G401.6 (cell line): ENCODE measurements at regions not wholly inside any gene's neighbourhood (a gene's known extent, or its start where the extent isn't known, plus 50 kb on each side); places are given as distances from the start of the nearest gene placed in this dataset.

Experiments
- FAIRE-seq: peaks from 2 replicates; lab custom pipeline; 2012; peaks lifted over from hg19 to GRCh38; lab: Jason Lieb, UNC

GRCh38 chr14:101122237-101123141 lies 219.0 kb upstream of the RTL1 start:
- no peak for FAIRE-seq

GRCh38 chr14:101123618-101124510 lies 220.3 kb upstream of the RTL1 start:
- no peak for FAIRE-seq

GRCh38 chr14:101124815-101125214 lies 221.3 kb upstream of the RTL1 start:
- FAIRE-seq, result no peak

- no peak for FAIRE-seq
Observed at GRCh38 chr14:101125313-101125712, 221.8 kb upstream of the RTL1 start.

GRCh38 chr14:101125719-101126651 lies 222.5 kb upstream of the RTL1 start:
- no peak for FAIRE-seq

GRCh38 chr14:101126731-101127130 lies 223.2 kb upstream of the RTL1 start:
- no peak for FAIRE-seq

- no peak for FAIRE-seq
Observed at GRCh38 chr14:101127224-101127623, 223.7 kb upstream of the RTL1 start.

- FAIRE-seq, result no peak
Observed at GRCh38 chr14:101128478-101129321, 225.2 kb upstream of the RTL1 start.

GRCh38 chr14:101129521-101130167 lies 226.1 kb upstream of the RTL1 start:
- FAIRE-seq, result no peak

- FAIRE-seq, result no peak
Observed at GRCh38 chr14:101130861-101131260, 227.3 kb upstream of the RTL1 start.

GRCh38 chr14:101131451-101131916 lies 228.0 kb upstream of the RTL1 start:
- FAIRE-seq, result no peak

GRCh38 chr14:101132051-101132571 lies 228.6 kb upstream of the RTL1 start:
- FAIRE-seq, result no peak

- FAIRE-seq, result no peak
Observed at GRCh38 chr14:101132588-101132987, 229.1 kb upstream of the RTL1 start.

- no peak for FAIRE-seq
Observed at GRCh38 chr14:101133068-101133467, 229.5 kb upstream of the RTL1 start.

- no peak for FAIRE-seq
Observed at GRCh38 chr14:101134161-101134631, 230.7 kb upstream of the RTL1 start.

- no peak for FAIRE-seq
Observed at GRCh38 chr14:101134851-101135433, 231.4 kb upstream of the RTL1 start.

GRCh38 chr14:101135796-101136742 lies 232.5 kb upstream of the RTL1 start:
- no peak for FAIRE-seq

GRCh38 chr14:101137234-101137633 lies 233.7 kb upstream of the RTL1 start:
- FAIRE-seq, result no peak
